ENCODE measurements at regions not wholly inside any gene's neighbourhood (a gene's known extent, or its start where the extent isn't known, plus 50 kb on each side); places are given as distances from the start of the nearest gene placed in this dataset.

GRCh38 chr7:10211016-10211415, 762.7 kb upstream of the PHF14 start:
- TF ChIP-seq, protein P1, sequence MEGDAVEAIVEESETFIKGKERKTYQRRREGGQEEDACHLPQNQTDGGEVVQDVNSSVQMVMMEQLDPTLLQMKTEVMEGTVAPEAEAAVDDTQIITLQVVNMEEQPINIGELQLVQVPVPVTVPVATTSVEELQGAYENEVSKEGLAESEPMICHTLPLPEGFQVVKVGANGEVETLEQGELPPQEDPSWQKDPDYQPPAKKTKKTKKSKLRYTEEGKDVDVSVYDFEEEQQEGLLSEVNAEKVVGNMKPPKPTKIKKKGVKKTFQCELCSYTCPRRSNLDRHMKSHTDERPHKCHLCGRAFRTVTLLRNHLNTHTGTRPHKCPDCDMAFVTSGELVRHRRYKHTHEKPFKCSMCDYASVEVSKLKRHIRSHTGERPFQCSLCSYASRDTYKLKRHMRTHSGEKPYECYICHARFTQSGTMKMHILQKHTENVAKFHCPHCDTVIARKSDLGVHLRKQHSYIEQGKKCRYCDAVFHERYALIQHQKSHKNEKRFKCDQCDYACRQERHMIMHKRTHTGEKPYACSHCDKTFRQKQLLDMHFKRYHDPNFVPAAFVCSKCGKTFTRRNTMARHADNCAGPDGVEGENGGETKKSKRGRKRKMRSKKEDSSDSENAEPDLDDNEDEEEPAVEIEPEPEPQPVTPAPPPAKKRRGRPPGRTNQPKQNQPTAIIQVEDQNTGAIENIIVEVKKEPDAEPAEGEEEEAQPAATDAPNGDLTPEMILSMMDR (IDR thresholded peaks at IDR 0.05; ENCODE audit: low read length) = no peak
- TF ChIP-seq EZH2 (optimal IDR thresholded peaks at IDR 0.05; ENCODE audit: low read depth, low read length) = no peak

Measured in MM.1S (cell line).